HEK293 (cell line): ENCODE measurements at regions not wholly inside any gene's neighbourhood (a gene's known extent, or its start where the extent isn't known, plus 50 kb on each side); places are given as distances from the start of the nearest gene placed in this dataset.

Source experiments
- TF ChIP-seq, protein P1 (sequence below): fragments of 450-650 bp; formaldehyde crosslinking; IDR thresholded peaks from 2 replicates; pipeline ENCODE4 v1.5.1; 2016; ENCODE audit warnings: missing biosample characterization, missing genetic modification characterization
- TF ChIP-seq, protein P2 (sequence below): fragments of 450-650 bp; formaldehyde crosslinking; IDR thresholded peaks from 2 replicates; pipeline ENCODE4 v1.5.1; 2016; ENCODE audit warnings: missing biosample characterization, missing genetic modification characterization

DNA sequence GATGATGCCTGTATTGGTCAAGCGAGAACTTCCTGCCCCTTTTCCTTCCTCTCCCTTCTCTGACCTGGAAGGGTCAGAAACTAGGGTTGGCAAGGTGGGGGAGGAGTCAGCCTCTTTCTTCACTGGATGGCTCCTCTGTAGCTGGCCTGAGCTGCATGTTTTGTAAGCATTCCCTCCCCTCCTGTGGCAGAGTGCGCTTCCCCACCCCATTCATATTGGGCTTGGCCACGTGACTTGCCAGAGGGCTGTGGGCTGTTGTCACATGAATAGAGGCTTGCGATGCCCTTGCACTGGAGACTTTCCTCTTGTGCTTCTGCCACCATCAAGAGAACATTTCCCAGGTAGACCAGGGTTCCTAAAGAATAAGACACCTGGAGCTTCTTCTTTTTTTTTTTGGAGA lies 111.3 kb upstream of the PODXL start:
- TF ChIP-seq, protein P1, sequence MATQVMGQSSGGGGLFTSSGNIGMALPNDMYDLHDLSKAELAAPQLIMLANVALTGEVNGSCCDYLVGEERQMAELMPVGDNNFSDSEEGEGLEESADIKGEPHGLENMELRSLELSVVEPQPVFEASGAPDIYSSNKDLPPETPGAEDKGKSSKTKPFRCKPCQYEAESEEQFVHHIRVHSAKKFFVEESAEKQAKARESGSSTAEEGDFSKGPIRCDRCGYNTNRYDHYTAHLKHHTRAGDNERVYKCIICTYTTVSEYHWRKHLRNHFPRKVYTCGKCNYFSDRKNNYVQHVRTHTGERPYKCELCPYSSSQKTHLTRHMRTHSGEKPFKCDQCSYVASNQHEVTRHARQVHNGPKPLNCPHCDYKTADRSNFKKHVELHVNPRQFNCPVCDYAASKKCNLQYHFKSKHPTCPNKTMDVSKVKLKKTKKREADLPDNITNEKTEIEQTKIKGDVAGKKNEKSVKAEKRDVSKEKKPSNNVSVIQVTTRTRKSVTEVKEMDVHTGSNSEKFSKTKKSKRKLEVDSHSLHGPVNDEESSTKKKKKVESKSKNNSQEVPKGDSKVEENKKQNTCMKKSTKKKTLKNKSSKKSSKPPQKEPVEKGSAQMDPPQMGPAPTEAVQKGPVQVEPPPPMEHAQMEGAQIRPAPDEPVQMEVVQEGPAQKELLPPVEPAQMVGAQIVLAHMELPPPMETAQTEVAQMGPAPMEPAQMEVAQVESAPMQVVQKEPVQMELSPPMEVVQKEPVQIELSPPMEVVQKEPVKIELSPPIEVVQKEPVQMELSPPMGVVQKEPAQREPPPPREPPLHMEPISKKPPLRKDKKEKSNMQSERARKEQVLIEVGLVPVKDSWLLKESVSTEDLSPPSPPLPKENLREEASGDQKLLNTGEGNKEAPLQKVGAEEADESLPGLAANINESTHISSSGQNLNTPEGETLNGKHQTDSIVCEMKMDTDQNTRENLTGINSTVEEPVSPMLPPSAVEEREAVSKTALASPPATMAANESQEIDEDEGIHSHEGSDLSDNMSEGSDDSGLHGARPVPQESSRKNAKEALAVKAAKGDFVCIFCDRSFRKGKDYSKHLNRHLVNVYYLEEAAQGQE (tag by site-specific recombination) = no peak
- TF ChIP-seq, protein P2, sequence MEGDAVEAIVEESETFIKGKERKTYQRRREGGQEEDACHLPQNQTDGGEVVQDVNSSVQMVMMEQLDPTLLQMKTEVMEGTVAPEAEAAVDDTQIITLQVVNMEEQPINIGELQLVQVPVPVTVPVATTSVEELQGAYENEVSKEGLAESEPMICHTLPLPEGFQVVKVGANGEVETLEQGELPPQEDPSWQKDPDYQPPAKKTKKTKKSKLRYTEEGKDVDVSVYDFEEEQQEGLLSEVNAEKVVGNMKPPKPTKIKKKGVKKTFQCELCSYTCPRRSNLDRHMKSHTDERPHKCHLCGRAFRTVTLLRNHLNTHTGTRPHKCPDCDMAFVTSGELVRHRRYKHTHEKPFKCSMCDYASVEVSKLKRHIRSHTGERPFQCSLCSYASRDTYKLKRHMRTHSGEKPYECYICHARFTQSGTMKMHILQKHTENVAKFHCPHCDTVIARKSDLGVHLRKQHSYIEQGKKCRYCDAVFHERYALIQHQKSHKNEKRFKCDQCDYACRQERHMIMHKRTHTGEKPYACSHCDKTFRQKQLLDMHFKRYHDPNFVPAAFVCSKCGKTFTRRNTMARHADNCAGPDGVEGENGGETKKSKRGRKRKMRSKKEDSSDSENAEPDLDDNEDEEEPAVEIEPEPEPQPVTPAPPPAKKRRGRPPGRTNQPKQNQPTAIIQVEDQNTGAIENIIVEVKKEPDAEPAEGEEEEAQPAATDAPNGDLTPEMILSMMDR (tag by site-specific recombination) = no peak
